ENCODE measurements at regions not wholly inside any gene's neighbourhood (a gene's known extent, or its start where the extent isn't known, plus 50 kb on each side); places are given as distances from the start of the nearest gene placed in this dataset.

DNA sequence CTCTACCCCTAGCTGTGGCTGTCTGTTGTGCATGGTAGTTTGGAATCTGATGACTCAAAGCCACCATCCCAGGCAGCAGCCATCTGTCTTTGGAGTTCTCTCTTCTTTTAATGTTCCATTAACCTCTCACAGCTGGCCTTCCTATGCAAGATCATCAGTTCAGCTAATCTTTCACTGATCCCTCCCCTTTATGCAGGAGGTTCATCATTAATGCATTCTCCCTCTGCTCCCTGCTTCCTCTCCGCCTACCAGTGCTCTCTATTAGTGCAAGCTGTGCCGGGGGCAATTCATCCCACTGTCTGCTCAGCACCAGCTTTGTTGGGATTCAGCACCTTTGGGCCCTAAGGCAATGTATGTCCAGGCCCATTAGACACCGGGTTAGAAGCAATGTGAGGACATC, 413.0 kb upstream of the LRRC4C start:
- TF ChIP-seq NCOA1 (CRISPR knock-in tag; IDR thresholded peaks at IDR 0.05) (no peak), FOXA1 (IDR thresholded peaks at IDR 0.05) (no peak), FOXA1 (CRISPR knock-in tag; IDR thresholded peaks at IDR 0.05) (no peak)

DNA sequence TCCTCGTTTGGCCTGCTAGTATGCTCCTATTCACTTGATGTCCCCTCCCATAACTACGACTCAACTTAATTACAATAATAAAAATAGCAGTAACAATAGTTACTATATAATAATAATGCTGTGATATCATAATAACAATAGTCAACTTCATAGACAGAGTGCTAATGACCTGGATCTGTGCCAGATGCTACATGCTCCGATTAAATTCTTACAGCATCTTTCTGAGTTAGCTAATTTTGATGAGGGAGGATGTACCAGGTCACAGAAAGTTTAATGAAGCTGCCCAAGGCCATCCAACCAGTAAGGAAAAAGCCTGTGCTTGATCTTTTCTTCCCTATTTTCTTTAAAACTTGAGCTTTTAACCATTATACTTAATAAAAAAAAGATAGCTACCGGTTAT, 413.4 kb upstream of the LRRC4C start:
- no peaks in the 10 kb centered on the region for H3K36me3 ChIP-seq (replicated peaks in 1 of 2; ENCODE audit: control insufficient read depth in 1 of 2, insufficient read depth in 2 of 2, low read length in 2 of 2)
- intact Hi-C loops (cut with micrococcal nuclease; ENCODE audit: unreplicated experiment), result no loop called here
- no peak for FAIRE-seq
- no peak overlapping the region for H3K4me2 ChIP-seq (ENCODE audit: low read depth, low read length)
- H3K27ac ChIP-seq (ENCODE audit: extremely low read length, insufficient read depth, low read length), result no peak overlapping the region
- in situ Hi-C loops (cut with HindIII; ENCODE audit: extremely low pct_ligation_motif_present, low pct_unique_long_range_greater_than_20kb), result no loop called here
- no peaks in the 10 kb centered on the region for H4K20me1 ChIP-seq (ENCODE audit: insufficient read depth, low read length)
- ChIA-PET POLR2A (no interaction called here), CTCF (ENCODE audit: low intra/inter-chr PET ratio, low total read pairs) (no interaction called here)
- H3K79me2 ChIP-seq (ENCODE audit: insufficient read depth, low read length), result no peaks in the 10 kb centered on the region
- peaks cover 81% of the 10 kb centered on the region for H3K9me3 ChIP-seq (ENCODE audit: low read length)
- DNase-seq (ENCODE audit: low spot score), result no peak
- 4% methylated on average over 4 of the region's 4 CpGs for WGBS (ENCODE audit: low lambda C conversion rate)
- no peak for ATAC-seq
- no TSS peak for BruUV-seq (replicated peaks)
- H3K9ac ChIP-seq (ENCODE audit: insufficient read depth, low read depth, low read length), result no peak overlapping the region
- no peak overlapping the region for H3K4me3 ChIP-seq (replicated peaks in 1 of 3; ENCODE audit: insufficient read depth in 1 of 3, low read depth in 2 of 3, low read length in 3 of 3)
- no peak overlapping the region for H2AFZ ChIP-seq (ENCODE audit: low read length)
- TF ChIP-seq, protein P1, sequence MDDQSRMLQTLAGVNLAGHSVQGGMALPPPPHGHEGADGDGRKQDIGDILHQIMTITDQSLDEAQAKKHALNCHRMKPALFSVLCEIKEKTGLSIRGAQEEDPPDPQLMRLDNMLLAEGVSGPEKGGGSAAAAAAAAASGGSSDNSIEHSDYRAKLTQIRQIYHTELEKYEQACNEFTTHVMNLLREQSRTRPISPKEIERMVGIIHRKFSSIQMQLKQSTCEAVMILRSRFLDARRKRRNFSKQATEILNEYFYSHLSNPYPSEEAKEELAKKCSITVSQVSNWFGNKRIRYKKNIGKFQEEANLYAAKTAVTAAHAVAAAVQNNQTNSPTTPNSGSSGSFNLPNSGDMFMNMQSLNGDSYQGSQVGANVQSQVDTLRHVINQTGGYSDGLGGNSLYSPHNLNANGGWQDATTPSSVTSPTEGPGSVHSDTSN (CRISPR knock-in tag; IDR thresholded peaks at IDR 0.05; ENCODE audit: borderline replicate concordance), result no peak
- TF ChIP-seq ZFP90 (CRISPR knock-in tag; IDR thresholded peaks at IDR 0.05; ENCODE audit: borderline replicate concordance), result no peak
- TF ChIP-seq ZNF550 (CRISPR knock-in tag; IDR thresholded peaks at IDR 0.05; ENCODE audit: borderline replicate concordance), result no peak
- TF ChIP-seq, protein P2, sequence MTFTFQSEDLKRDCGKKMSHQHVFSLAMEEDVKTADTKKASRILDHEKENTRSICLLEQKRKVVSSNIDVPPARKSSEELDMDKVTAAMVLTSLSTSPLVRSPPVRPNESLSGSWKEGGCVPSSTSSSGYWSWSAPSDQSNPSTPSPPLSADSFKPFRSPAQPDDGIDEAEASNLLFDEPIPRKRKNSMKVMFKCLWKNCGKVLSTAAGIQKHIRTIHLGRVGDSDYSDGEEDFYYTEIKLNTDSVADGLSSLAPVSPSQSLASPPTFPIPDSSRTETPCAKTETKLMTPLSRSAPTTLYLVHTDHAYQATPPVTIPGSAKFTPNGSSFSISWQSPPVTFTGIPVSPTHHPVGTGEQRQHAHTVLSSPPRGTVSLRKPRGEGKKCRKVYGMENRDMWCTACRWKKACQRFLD (CRISPR knock-in tag; IDR thresholded peaks at IDR 0.05; ENCODE audit: borderline replicate concordance), result no peak
- TF ChIP-seq, protein P3, sequence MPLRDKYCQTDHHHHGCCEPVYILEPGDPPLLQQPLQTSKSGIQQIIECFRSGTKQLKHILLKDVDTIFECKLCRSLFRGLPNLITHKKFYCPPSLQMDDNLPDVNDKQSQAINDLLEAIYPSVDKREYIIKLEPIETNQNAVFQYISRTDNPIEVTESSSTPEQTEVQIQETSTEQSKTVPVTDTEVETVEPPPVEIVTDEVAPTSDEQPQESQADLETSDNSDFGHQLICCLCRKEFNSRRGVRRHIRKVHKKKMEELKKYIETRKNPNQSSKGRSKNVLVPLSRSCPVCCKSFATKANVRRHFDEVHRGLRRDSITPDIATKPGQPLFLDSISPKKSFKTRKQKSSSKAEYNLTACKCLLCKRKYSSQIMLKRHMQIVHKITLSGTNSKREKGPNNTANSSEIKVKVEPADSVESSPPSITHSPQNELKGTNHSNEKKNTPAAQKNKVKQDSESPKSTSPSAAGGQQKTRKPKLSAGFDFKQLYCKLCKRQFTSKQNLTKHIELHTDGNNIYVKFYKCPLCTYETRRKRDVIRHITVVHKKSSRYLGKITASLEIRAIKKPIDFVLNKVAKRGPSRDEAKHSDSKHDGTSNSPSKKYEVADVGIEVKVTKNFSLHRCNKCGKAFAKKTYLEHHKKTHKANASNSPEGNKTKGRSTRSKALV (CRISPR knock-in tag; IDR thresholded peaks at IDR 0.05), result no peak
- no peaks in the 10 kb centered on the region for H3K4me1 ChIP-seq (ENCODE audit: insufficient read depth, low read length)
- H3K27me3 ChIP-seq (ENCODE audit: control insufficient read depth in 1 of 2, insufficient read depth in 2 of 2, low read length in 2 of 2), result no peaks in the 10 kb centered on the region

More for the DNA sequence above, 413.0 kb upstream of the LRRC4C start:
- BruUV-seq (replicated peaks), result no TSS peak
- ATAC-seq, result no peak
- DNase-seq (ENCODE audit: low spot score), result no peak
- no peaks in the 10 kb centered on the region for H4K20me1 ChIP-seq (ENCODE audit: insufficient read depth, low read length)
- ChIA-PET POLR2A (no interaction called here), CTCF (ENCODE audit: low intra/inter-chr PET ratio, low total read pairs) (no interaction called here)
- in situ Hi-C loops (cut with HindIII; ENCODE audit: extremely low pct_ligation_motif_present, low pct_unique_long_range_greater_than_20kb) (no loop called here), intact Hi-C loops (cut with micrococcal nuclease; ENCODE audit: unreplicated experiment) (no loop called here)
- peaks cover 80% of the 10 kb centered on the region for H3K9me3 ChIP-seq (ENCODE audit: low read length)
- no peaks in the 10 kb centered on the region for H3K4me1 ChIP-seq (ENCODE audit: insufficient read depth, low read length)
- no peak overlapping the region for H2AFZ ChIP-seq (ENCODE audit: low read length)
- no peak overlapping the region for H3K27ac ChIP-seq (ENCODE audit: extremely low read length, insufficient read depth, low read length)
- H3K4me2 ChIP-seq (ENCODE audit: low read depth, low read length), result no peak overlapping the region
- no peaks in the 10 kb centered on the region for H3K27me3 ChIP-seq (ENCODE audit: control insufficient read depth in 1 of 2, insufficient read depth in 2 of 2, low read length in 2 of 2)
- H3K9ac ChIP-seq (ENCODE audit: insufficient read depth, low read depth, low read length), result no peak overlapping the region
- no peak for FAIRE-seq
- 13% methylated on average over 3 of the region's 3 CpGs for WGBS (ENCODE audit: low lambda C conversion rate)
- no peak overlapping the region for H3K4me3 ChIP-seq (replicated peaks in 1 of 3; ENCODE audit: insufficient read depth in 1 of 3, low read depth in 2 of 3, low read length in 3 of 3)
- no peaks in the 10 kb centered on the region for H3K79me2 ChIP-seq (ENCODE audit: insufficient read depth, low read length)
- H3K36me3 ChIP-seq (replicated peaks in 1 of 2; ENCODE audit: control insufficient read depth in 1 of 2, insufficient read depth in 2 of 2, low read length in 2 of 2), result no peaks in the 10 kb centered on the region
